Activated naive CD8-positive, alpha-beta T cell treated with anti-CD3 and anti-CD28 coated beads, Interleukin-2, amount 50 U/mL, for 16 hours (primary cell): ENCODE measurements at regions not wholly inside any gene's neighbourhood (a gene's known extent, or its start where the extent isn't known, plus 50 kb on each side); places are given as distances from the start of the nearest gene placed in this dataset.
"Not testable (repeated sequence)": the region's sequence is repeated elsewhere in the genome, so short reads cannot be mapped to it uniquely, and the experiment has no call there.

Experiments
- DNase-seq: peaks from one replicate; pipeline ENCODE4 v3.0.0-alpha.2; 2020; ENCODE audit warnings: low read depth, low spot score

- DNase-seq = no peak
Measured at GRCh38 chr22:47914481-47915097, 1152.1 kb downstream of the TBC1D22A start.

DNA sequence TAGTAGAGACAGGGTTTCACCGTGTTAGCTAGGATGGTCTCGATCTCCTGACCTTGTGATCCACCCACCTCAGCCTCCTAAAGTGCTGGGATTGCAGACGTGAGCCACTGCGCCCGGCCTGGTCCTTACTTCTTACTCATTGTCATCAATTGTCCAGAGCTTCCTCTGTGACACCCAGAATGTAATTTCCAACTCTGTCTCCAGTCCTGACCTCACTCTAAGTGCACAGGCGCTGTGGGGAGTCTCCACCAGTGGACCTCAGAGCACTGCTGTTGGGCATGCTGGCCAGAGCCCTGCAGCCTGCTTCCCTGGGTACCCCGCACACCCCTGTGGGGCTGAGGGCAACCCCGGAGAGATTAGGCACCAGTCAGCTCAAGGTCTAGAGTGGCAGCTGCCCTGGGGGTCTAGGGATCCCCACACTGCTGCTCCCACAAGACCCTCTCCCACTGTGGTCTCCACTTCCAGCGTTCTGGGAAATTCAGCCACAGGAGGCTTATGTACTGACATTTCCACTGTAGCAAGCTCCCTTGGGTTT lies 1140.3 kb downstream of the TBC1D22A start:
- DNase-seq = no peak

DNA sequence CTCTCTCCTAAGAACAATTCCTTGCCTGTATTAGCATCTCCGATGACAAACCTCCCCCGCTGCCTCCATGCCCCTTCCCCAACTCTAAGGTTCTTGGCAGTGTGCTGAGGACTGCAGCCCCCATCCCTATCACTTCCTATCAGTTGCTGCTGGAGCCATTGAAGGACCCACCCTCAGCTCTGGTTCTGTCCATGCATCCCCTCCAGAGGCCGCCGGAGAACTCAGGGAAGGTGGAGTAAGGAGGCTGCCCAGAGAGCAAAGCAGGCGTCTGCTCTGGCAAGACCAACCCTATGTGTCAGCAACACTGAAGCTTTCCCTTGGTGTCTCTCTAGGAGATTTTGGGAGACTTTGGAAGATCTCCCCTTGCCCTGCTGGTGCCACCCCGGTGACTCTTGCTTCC lies 1139.5 kb downstream of the TBC1D22A start:
- no peak for DNase-seq

GRCh38 chr22:47899894-47900293 lies 1137.4 kb downstream of the TBC1D22A start:
- DNase-seq = no peak

- DNase-seq = no peak
Measured at GRCh38 chr22:47898946-47899345, 1136.5 kb downstream of the TBC1D22A start.

DNA sequence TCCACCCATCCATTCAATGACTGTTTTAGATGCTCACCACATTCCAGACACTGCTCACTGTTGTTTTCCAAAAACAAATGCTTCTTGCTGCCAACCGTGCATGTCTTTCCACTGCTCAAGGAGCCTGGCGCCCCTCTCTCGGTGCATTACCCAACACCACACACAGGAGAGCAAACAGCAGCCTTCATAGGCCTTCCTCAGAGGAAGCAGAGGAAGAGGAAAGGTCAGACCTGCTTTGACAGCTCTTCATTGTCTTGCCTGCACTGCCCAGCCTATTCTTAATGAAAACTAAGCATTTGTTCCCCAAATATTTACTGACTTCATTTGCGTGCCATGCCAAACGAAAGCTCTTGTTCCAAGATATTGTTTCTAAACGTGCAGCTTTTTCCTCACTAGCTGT lies 1129.2 kb downstream of the TBC1D22A start:
- no peak for DNase-seq

DNA sequence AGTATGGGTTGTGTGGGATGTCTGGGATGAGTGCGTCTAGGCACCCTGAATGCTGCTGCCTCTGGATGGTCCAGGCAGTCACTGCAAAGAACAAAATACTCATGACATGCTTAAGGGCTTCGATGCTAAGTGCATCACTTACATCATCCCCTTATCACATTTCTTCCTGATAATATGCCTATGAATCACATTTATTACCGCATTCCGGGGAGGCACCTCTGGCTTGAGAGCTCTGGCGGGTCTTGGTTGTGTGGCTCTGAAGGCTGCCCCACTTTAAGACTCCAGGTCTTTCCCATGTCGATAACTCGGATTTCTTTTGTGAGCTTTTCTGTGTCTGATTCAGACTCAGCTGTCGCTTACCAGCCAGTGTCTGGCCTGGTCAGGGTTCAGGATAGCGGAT lies 1126.4 kb downstream of the TBC1D22A start:
- no peak for DNase-seq

GRCh38 chr22:47884775-47885174 lies 1122.3 kb downstream of the TBC1D22A start:
- no peak for DNase-seq

DNA sequence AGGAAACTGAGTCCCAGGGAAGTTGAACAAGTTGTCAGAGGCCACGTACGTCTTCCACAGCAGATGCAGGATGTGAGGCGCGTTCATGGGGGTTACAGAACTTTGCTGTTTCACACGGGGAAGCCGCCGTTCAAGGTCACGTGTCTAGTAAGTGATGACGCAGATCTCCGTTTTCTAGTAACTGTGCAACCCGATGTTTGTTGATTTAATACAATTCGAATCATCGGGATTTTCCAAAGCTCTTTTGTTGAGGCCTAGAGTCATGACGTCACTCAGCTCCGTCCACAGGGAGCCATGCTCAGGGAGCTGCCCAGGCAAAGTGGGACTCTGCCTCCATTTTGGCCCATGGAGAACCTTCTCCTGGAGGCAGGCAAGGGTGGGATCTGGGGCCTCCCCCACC lies 1121.8 kb downstream of the TBC1D22A start:
- DNase-seq = no peak

DNA sequence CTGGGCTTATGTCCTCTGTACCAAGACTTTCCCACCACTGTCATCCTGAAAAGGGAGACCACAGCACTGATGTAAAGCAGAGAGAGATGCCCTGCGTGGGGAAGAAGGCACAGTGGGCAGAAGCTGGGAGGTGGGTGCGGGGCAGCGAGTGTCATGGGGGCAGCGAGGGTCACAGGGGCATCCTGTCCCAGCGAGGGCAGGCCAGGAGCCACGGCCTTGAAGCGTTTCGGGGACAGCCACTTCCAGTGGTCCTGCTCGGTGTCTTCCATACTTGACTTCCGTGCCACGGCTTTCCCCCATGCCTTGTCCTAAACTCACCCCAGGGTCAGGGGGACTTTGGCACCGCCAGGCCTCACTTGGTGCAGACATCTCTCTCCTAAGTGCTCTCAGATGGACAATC lies 1121.3 kb downstream of the TBC1D22A start:
- no peak for DNase-seq

- DNase-seq = no peak
Measured at GRCh38 chr22:47879346-47879745, 1116.9 kb downstream of the TBC1D22A start.

DNA sequence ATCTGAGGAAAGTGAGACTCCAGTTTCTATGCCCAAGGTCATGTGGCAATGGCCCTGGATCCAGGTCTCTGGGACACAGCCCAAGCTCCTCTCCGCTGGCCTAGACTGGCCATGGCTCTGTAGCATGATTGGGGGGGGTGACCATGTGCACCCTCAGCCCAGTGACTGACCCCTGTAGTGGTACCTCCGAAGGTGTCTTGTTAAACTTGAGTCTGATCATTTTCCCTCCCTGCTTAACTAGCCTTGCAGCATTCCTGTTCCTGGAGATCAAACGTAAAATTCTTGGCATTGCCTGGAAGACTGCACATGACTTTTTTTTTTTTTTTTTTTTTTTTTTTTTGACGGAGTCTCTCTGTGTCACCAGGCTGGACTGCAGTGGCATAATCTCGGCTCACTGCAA lies 1116.0 kb downstream of the TBC1D22A start:
- DNase-seq = no peak

- no peak for DNase-seq
Measured at GRCh38 chr22:47872761-47873535, 1110.5 kb downstream of the TBC1D22A start.

DNA sequence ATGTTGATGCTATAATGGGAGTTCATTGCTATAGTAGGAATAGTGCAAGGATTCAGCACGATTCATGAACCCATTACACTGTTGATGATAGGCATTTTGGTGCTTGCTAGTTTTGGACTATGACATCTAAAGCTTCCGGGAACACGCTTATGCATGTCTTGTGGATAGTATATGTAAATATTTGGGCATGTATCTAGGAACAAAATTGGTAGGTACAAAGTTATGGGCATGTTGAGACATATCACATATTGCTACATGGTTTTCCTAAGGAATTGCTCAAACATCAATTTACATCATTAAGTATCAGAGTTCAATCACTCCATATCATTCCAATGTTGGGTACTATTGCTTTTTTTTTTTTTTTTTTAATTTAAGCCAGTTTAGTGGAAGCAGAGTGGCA lies 1103.2 kb downstream of the TBC1D22A start:
- no peak for DNase-seq

- no peak for DNase-seq
Measured at GRCh38 chr22:47862394-47862793, 1099.9 kb downstream of the TBC1D22A start.

DNA sequence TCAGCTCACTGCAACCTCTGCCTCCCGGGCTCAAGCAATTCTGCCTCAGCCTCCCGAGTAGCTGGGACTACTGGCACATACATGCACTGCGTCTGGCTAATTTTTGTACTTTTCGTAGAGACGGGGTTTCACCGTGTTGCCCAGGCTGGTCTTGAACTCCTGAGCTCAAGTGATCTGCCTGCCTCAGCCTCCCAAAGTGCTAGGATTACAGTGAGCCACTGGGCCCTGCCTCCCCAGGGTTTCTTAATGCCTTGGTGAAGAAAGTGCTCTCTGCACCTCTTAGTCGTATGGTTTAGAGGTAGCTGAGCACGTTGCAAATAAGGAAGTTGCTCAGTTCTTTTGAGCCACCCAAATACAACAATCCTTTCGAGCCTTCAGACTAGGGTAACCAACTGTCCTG lies 1098.5 kb downstream of the TBC1D22A start:
- not testable (repeated sequence) for DNase-seq

DNA sequence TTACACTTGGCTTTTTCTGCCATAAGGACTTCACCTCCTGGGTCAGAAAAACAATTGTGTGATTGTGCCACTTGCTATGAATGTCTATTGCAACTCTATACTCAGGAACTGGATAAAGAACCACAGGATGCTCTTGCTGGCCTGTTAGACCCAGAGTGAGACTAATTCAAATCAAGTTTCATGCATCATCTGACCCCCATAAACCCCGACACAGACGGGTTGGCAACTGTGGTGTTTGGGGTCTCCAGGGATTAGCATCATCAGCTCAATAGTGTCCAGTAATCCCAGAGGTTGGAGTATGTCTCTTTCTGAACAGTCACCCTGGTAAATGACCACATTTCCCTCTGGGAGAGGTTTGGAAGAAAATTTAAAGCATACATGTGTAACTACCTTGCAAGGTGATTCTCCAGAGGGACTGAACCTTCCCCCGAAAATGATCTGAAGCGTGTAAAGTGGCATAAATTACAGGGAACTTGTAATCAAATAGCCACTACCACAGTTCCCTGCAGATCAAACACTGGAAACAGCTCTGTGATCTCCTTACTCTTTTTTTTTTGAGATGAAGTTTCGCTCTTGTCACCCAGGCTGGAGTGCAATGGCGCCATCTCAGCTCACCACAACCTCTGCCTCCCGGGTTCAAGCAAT lies 1097.6 kb downstream of the TBC1D22A start:
- no peak for DNase-seq

GRCh38 chr22:47858773-47859306 lies 1096.4 kb downstream of the TBC1D22A start:
- DNase-seq = no peak

DNA sequence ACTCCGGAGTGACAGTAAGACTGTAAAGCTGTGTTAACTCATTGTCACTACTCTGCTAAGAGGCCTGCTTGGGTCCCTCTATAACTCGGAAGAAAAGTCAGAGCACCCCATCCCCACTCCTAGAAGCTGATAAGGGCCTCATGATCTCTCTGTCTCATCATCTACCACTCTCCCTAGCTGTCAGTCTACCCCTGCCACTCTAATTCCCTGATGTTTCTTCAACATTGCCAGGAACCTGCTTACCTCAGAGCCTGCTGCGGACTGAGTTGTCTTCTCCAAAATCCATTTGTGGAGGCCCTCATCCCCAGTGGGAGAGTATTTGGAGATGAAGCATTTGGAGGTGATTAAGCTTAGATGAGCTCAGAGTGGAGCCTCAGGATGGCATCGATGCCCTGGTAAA lies 1092.2 kb downstream of the TBC1D22A start:
- DNase-seq = no peak

GRCh38 chr22:47854251-47854650 lies 1091.8 kb downstream of the TBC1D22A start:
- DNase-seq = no peak

GRCh38 chr22:47853750-47854149 lies 1091.3 kb downstream of the TBC1D22A start:
- DNase-seq = no peak

DNA sequence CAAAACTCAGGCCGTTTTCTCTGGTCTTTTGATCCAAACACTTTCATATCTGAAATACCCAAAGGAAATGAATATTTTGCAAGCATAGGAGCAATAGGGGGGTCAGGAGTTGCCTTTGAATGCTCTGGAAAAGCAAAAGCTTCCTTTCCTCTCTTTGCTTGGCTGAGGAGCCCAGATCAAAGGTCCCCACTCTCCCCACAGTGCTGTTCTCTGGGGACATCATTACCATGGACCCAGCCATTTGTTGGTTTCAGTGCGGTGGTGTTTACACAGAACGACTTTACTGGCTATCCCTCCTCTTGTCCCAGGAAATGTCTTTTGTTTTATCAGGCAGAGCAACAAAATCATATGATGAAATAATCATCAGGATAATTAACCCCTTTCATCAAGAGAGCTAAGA lies 1089.1 kb downstream of the TBC1D22A start:
- DNase-seq = no peak
